HG02943 (cell line): ENCODE measurements at regions not wholly inside any gene's neighbourhood (a gene's known extent, or its start where the extent isn't known, plus 50 kb on each side); places are given as distances from the start of the nearest gene placed in this dataset.

Experiments used
- ATAC-seq: cut with Tn5 transposase; IDR thresholded peaks from one replicate; pipeline ENCODE4 v1.9.1; 2021; ENCODE audit warnings: mild to moderate bottlenecking, low read depth, moderate library complexity; ENCODE audit not compliant: unreplicated experiment

- no peak for ATAC-seq
Observed at GRCh38 chr18:78587626-78588600, 391.7 kb upstream of the SALL3 start.

- ATAC-seq: no peak
Observed at GRCh38 chr18:78589916-78590437, 389.6 kb upstream of the SALL3 start.

- ATAC-seq: no peak
Observed at GRCh38 chr18:78595453-78595852, 384.2 kb upstream of the SALL3 start.

- no peak for ATAC-seq
Observed at GRCh38 chr18:78595924-78596573, 383.6 kb upstream of the SALL3 start.

GRCh38 chr18:78596794-78597345 is 382.7 kb upstream of the SALL3 start:
- no peak for ATAC-seq

GRCh38 chr18:78601349-78601748 is 378.3 kb upstream of the SALL3 start:
- ATAC-seq: no peak

- no peak for ATAC-seq
Observed at GRCh38 chr18:78601923-78602322, 377.7 kb upstream of the SALL3 start.

GRCh38 chr18:78602430-78602829 is 377.2 kb upstream of the SALL3 start:
- ATAC-seq: no peak

- ATAC-seq: no peak
Observed at GRCh38 chr18:78603102-78603983, 376.3 kb upstream of the SALL3 start.

GRCh38 chr18:78605255-78605654 is 374.4 kb upstream of the SALL3 start:
- ATAC-seq: no peak

- ATAC-seq: no peak
Observed at GRCh38 chr18:78607221-78607620, 372.4 kb upstream of the SALL3 start.

- no peak for ATAC-seq
Observed at GRCh38 chr18:78607784-78608183, 371.8 kb upstream of the SALL3 start.

- ATAC-seq: no peak
Observed at GRCh38 chr18:78610179-78610578, 369.4 kb upstream of the SALL3 start.

GRCh38 chr18:78611201-78611800 is 368.3 kb upstream of the SALL3 start:
- ATAC-seq: no peak

GRCh38 chr18:78611869-78612268 is 367.7 kb upstream of the SALL3 start:
- no peak for ATAC-seq

- ATAC-seq: no peak
Observed at GRCh38 chr18:78612318-78612717, 367.3 kb upstream of the SALL3 start.

- no peak for ATAC-seq
Observed at GRCh38 chr18:78612801-78613200, 366.8 kb upstream of the SALL3 start.

GRCh38 chr18:78618726-78619125 is 360.9 kb upstream of the SALL3 start:
- no peak for ATAC-seq

GRCh38 chr18:78619854-78620253 is 359.8 kb upstream of the SALL3 start:
- ATAC-seq: no peak

- no peak for ATAC-seq
Observed at GRCh38 chr18:78620326-78620725, 359.3 kb upstream of the SALL3 start.
